ENCODE measurements at regions not wholly inside any gene's neighbourhood (a gene's known extent, or its start where the extent isn't known, plus 50 kb on each side); places are given as distances from the start of the nearest gene placed in this dataset.

DNA sequence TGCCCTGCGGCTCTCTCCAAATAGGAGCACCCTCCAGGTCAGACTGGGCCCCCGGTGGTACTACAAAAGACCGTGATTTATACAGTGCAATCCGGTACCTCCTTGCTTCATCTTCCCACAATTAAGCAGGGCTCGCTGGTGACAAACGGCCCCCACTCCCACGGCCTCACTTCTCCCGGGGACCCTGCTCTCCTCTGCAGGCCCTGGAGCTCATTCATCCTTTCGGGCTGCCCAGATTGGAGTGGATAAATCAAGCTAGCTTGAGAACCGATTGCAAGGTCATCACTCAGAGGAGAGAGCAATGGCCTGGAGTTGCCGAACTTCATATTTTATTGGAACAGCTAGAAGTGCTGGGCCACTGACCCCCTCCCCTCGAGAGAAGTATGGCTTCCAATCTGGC lies 193.5 kb upstream of the IRX6 start (continued):
- TF ChIP-seq AFF4 (CRISPR knock-in tag; IDR thresholded peaks at IDR 0.05) (no peak), ARID4B (CRISPR knock-in tag; IDR thresholded peaks at IDR 0.05) (no peak), ESRRA (IDR thresholded peaks at IDR 0.05; ENCODE audit: borderline replicate concordance, low read depth) (no peak), ZNF146 (CRISPR knock-in tag; IDR thresholded peaks at IDR 0.05; ENCODE audit: unreplicated experiment) (no peak)

Data from K562 (cell line).